ENCODE measurements at regions not wholly inside any gene's neighbourhood (a gene's known extent, or its start where the extent isn't known, plus 50 kb on each side); places are given as distances from the start of the nearest gene placed in this dataset.

DNA sequence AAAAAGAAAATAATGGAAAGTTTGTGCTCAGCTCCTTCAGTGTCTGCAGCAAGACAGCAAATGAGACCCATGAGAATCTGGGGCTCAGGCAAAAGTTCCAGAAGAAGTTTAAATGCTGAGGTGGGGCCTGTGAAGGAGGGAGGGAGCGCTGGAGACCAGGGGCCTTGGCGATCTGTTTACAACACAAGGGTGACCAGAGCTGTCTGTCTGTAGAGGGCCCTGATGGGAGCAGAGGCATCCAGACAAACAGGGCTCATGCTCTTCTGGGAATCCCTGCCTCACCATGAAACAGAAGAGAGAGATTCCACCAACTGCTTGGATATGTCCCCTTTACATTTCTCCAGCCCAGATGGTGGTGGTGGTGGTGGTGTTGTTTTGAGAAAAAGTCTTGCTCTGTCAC is 60.1 kb upstream of the GPCPD1 start:
- no peak for TF ChIP-seq CTCF (IDR thresholded peaks at IDR 0.05 in 2 of 3, conservative IDR thresholded peaks at IDR 0.05 in 1 of 3; ENCODE audit: borderline replicate concordance in 1 of 3, insufficient read depth in 1 of 3, low read depth in 2 of 3, low read length in 2 of 3)
- TF ChIP-seq RAD21 (IDR thresholded peaks at IDR 0.05; ENCODE audit: low read depth): no peak
- no peak for TF ChIP-seq EGR1 (IDR thresholded peaks at IDR 0.05; ENCODE audit: low read depth)
- no peak for TF ChIP-seq REST (IDR thresholded peaks at IDR 0.05; ENCODE audit: low read depth)
- TF ChIP-seq EZH2 (IDR thresholded peaks at IDR 0.05): no peak
- no peak for TF ChIP-seq POLR2A (IDR thresholded peaks at IDR 0.05; ENCODE audit: borderline replicate concordance, extremely low read depth, insufficient read depth, insufficient read length)
- no peak for TF ChIP-seq JUND (IDR thresholded peaks at IDR 0.05)
- no peak for TF ChIP-seq ZNF274 (IDR thresholded peaks at IDR 0.05; ENCODE audit: low read depth, low read length)
- TF ChIP-seq POLR2AphosphoS5 (IDR thresholded peaks at IDR 0.05; ENCODE audit: low read depth, low read length): no peak
- TF ChIP-seq ZBTB33 (IDR thresholded peaks at IDR 0.05; ENCODE audit: extremely low read depth, insufficient replicate concordance, low read length): no peak

Data from HCT116 (cell line).